HG03575 (cell line): ENCODE measurements at regions not wholly inside any gene's neighbourhood (a gene's known extent, or its start where the extent isn't known, plus 50 kb on each side); places are given as distances from the start of the nearest gene placed in this dataset.
A peak's percentile ranks its signal among the peaks of the same experiment; 100 is the strongest.

Experiments used
- ATAC-seq: cut with Tn5 transposase; IDR thresholded peaks from one replicate; pipeline ENCODE4 v1.9.1; 2021; ENCODE audit not compliant: unreplicated experiment, insufficient number of reproducible peaks, low FRiP score; ENCODE audit errors: extremely low read depth

DNA sequence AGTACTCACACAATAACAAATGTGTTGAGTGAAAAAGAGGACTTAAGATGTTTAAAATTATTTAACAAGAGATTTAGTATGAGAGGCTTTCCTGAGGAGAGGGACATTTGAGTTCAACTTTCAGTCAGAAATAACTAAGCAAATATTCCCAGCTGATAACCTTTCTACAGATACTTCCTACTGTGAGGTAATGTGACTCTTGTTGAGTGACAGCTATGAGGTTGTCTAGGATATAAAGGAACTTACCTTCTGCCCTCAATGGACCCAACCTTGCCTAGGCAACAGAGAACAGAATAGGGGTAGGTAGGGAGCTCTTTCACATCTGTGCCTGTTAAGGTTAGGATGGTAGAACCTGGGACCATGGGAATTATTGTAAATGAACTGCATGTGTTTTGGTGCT is 54.7 kb downstream of the GLUD2 start:
- ATAC-seq: no peak

DNA sequence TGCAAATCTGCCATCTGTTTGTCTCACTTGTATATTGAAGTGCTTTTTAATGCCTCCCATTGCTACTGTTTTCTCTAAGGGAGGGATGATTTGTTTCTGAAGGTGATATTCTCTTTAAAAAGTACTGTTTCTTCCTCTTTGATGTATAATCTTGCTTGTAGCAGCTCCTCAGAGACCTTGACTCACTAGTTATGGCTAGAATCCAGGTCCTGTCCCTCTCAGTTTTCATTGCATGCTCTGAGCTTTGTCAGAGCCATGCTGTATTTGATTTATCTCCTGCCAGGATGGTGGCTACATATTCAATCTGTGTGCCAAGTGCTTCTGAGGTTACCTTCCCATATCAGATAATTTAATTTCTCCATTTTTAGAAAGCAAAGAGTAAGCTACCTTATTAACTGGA is 56.0 kb downstream of the GLUD2 start:
- ATAC-seq: no peak

DNA sequence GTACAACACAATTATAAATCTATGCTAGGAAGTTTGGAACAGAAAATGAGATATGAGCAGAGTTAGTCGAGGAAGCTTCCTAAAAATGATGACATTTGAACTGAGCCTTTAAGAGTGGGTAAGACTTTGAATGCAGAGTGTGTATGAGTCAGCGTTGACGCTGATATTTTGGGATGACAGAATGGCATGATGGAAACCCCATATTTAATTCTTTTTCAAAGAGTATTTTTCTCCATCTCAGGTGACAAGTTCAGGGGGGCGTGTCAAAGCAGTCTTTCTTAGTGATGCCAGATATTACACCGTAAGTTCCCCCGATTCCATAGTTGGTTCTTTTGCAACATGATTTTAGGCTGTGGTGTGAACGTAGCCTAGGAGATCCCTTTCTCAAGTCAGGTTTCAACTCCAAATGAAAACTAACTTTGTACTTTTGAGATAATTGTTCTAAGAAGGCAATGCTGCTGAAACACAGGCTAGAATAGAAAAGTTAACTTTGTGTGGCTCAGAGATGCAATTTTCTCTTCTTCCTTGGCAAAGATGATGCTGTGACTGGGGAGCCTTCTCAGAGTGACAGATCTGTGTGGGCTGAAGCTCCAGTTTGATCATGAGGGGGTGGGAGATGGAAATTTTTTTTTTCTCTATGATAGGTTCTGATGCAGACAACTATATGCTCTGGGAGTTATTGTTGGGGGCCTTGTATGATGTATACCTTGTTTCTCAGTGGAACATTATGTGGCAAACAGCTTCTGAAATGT is 59.2 kb downstream of the GLUD2 start:
- no peak for ATAC-seq

- no peak for ATAC-seq
Measured at GRCh38 chrX:121109986-121110385, 62.6 kb downstream of the GLUD2 start.

GRCh38 chrX:121110536-121110935 is 63.1 kb downstream of the GLUD2 start:
- ATAC-seq: no peak

DNA sequence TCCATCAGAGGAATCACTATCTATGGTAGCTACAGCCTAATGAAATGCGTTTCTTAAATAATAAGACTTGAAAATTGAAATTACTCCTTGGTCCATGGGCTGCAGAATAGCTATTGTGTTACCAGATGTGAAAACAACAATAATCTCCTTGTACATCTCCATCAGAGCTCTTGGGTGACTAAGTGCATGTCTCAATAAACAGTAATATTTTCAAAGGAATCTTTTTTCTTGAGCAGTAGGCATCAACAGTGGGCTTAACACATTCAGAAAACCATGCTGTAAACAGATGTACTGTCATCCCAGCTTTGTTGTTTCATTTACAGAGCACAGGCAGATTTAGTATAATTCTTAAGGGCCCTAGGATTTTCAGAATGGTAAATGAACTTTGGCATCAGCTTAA is 67.3 kb downstream of the GLUD2 start:
- ATAC-seq: no peak

DNA sequence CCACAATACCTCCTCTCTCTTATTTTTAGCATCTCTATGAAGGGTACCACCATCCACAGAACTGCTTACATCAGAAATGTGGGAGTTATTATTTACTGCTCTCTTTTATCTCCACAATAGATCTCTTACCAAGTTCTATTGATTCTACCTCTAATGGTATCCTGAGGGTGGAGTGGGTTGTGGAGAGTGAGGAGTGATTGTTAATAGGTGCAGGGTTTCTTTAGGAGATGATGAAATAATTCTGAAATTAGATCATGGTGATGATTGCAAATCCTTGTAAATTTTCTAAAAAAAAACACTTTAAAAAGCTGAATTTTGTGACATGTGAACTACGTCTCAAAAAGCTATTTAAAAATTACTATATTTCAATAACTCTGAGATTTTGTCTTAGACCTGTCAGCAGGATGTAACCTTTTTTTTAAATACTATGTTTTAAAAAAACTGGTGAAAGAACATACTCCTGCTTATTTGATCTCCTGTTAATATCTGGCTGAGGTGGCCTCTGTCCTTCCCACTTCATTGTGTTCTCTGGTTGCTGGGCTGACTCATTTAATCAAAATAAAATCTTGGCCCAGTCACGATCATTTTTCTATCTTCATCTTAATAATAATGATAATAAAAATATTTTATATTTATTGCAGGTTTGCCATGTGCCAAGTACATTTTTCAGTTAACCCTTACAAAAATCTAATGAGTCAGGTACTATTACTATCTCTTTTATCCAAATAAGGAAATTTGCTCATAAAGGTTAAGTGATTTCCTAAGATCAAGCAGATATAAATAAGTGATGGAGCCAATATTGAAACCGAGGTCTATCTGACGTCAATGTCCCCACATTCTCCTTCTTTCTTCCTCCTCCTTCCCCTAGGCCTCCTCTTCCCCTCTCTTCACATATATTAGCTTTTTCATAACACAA is 73.5 kb downstream of the GLUD2 start:
- ATAC-seq: no peak

GRCh38 chrX:121122332-121122731 is 74.9 kb downstream of the GLUD2 start:
- no peak for ATAC-seq

DNA sequence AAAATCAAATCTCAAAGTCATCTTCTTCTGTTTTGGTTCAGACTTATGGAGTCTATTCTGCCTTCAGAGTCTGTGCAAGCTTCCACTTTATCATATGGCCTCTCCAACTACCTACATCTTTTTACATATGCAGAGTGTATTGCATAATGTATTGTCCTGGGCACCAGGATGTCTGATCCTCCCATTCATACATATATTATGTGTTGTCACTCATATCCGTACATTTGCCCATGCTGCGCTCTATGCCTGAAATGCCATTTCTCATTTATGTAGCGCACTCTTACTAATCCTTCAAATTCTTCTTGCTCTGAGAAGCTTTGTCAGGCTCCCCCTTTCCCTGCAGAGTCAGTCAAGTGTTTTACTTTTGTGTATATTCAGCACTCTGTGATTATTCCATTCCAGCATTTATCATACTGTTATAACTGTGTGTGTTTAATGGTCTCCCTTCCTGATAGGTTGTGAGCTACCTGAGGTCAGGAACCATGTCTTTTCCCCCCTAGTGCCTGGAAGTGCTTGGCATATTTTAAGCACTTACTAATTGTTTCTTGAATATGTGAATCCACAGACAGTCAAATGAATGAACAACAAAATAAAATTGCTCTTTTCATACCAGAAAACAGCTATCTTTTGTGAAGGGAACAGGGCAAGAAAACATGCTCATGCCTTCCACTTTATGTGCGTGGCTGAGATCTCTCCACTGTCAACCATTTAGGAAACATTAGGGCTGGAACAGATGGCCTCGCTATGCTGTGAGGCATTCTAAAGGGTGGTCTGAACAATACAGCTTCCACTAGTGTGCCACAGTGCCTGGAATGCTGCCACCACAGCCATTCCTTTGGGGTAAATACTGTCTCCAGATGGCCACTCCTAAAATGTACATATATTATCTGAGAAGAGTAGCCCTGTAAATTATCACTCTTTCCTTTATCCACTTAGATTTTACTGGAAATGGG is 81.8 kb downstream of the GLUD2 start:
- ATAC-seq: no peak

GRCh38 chrX:121132675-121133074 is 85.3 kb downstream of the GLUD2 start:
- no peak for ATAC-seq

- ATAC-seq: no peak
Measured at GRCh38 chrX:121135488-121136207, 88.2 kb downstream of the GLUD2 start.

DNA sequence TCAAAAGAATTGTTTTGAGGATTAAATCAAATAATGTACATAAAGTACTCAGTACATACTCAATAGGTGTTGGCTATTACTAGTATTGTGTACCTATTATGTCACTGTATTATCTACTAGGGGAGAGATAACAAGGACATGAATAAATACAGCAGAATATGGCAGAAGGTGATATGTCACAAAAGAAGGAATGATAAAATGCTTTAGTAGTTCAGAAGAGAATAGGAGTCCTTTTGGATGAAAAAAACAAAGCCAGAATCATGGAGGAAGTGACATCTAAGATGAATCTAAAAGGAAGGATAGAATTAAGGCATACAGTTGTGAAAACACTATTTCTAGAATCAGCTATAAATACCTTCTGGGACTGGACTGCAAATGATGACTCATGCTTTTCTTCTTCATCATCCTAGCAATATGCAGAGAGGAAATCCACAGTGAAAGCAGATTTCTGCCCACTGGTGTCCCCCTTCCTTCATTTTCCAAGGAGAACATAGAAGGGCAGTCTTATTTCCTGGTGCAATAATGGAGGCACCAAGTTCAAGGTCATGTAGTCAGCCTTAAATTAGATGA is 98.7 kb downstream of the GLUD2 start:
- ATAC-seq: no peak

DNA sequence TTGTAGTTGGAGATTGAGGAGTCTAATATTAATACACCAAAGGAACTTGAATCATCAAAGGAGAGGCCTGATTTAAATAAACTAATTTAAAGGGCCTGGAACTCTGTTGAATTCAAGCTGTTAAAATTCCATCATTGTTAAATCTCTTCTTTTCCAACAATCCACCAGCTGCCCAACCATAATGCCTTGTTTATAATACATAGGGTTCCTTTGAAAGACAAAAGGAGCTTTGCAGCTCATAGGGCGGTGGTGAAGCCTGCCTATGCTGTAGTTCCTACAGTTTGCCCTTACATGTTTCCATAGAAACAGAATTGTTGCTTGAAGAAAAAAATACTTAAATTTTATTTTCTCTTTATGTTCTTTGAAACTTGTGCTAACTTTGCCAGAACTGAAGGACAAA is 102.8 kb downstream of the GLUD2 start:
- no peak for ATAC-seq

DNA sequence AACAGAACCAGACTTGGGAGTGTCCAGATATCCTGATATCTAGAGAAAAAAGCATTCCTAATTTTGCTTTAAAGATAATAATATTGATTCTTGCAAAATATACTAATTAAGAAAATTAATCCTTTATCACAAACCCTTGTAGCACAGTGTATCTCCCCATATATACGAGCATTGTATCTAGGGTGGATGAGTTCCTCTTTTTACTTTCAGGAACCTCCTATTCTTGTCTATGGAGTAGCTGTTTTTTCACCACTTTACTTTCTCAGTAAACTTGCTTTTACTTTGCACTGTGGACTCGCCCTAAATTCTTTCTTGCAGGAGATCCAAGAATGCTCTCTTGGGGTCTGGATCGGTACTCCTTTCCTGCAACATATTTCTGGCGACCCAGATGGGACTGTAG is 103.9 kb downstream of the GLUD2 start:
- ATAC-seq: peak; percentile 83

GRCh38 chrX:121154858-121155404 is 107.5 kb downstream of the GLUD2 start:
- ATAC-seq: no peak

- peak; percentile 43 for ATAC-seq
Measured at GRCh38 chrX:121160987-121161386, 113.6 kb downstream of the GLUD2 start.

- ATAC-seq: peak; percentile 38
Measured at GRCh38 chrX:121161501-121161933, 114.1 kb downstream of the GLUD2 start.

- no peak for ATAC-seq
Measured at GRCh38 chrX:121163443-121163842, 116.0 kb downstream of the GLUD2 start.
